ENCODE measurements at regions not wholly inside any gene's neighbourhood (a gene's known extent, or its start where the extent isn't known, plus 50 kb on each side); places are given as distances from the start of the nearest gene placed in this dataset.

DNA sequence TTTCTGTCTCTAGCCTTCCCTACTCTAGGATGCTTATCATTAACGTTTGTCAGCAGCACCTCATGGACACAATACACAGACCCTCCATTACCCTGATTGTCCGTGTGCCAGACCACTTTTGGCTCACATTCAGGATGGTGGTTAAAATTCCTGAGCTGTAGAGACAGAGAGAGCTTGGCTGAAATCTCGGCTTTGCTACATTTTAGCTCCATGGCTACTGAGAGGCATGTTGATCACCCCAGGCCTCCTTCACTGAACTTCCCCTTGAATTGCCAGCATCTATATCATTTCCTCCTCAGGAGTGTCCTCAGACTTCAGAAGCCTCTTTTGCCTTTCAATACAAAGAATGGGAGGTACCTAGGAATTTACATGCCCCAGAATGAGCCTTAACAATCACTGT is 104.7 kb upstream of the ISL1 start:
- Histone ChIP-seq H3K27me3 (replicated peaks in 1 of 4; ENCODE audit: control insufficient read depth in 3 of 4, extremely low read depth in 1 of 4, insufficient read depth in 3 of 4, low read length in 3 of 4) (no peaks in the 10 kb centered on the region), H2BK15ac (ENCODE audit: low read length) (peak overlapping the region; percentile 75; the same call in 1 of the 2 replicates), H3K9me3 (ENCODE audit: insufficient read depth in 2 of 2, low read depth in 1 of 2, low read length in 1 of 2) (no peaks in the 10 kb centered on the region), H3K23ac (ENCODE audit: insufficient read length) (no peak overlapping the region), H3K18ac (ENCODE audit: extremely low read depth, low read length) (peak overlapping the region; percentile 89), H3K4me3 (ENCODE audit: extremely low read depth in 1 of 4, insufficient read depth in 2 of 4, low read depth in 3 of 4, low read length in 4 of 4) (no peak overlapping the region), H4K91ac (replicated peaks; ENCODE audit: insufficient read length, low read length) (no peak overlapping the region), H3K79me1 (ENCODE audit: low read depth, low read length) (no peaks in the 10 kb centered on the region), H2BK20ac (ENCODE audit: low read length) (peak overlapping the region; percentile 92), H3K79me2 (ENCODE audit: control insufficient read depth in 1 of 2, insufficient read depth in 2 of 2, low read length in 2 of 2) (no peaks in the 10 kb centered on the region), H3K4me1 (replicated peaks in 1 of 4; ENCODE audit: control insufficient read depth in 3 of 4, insufficient read depth in 4 of 4, low read length in 3 of 4) (peaks cover 0 to 10% (median 6%) of the 10 kb centered on the region in 4 experiments; a peak in 3 of 7 replicates), H4K20me1 (replicated peaks in 1 of 2; ENCODE audit: control insufficient read depth in 1 of 2, insufficient read depth in 2 of 2, low read length in 2 of 2) (no peaks in the 10 kb centered on the region), H4K8ac (ENCODE audit: extremely low read depth, insufficient read depth, low read length) (no peak overlapping the region), H3K14ac (ENCODE audit: insufficient read length) (no peak overlapping the region), H3K36me3 (ENCODE audit: control insufficient read depth in 2 of 4, insufficient read depth in 4 of 4, low read length in 3 of 4) (no peaks in the 10 kb centered on the region), H3K56ac (replicated peaks; ENCODE audit: insufficient read length, low read depth, low read length) (no peak overlapping the region), H3K4me2 (ENCODE audit: insufficient read depth in 1 of 2, low read depth in 2 of 2, low read length in 2 of 2) (peak overlapping the region; percentile 22 to 31; a peak in 2 of 4 replicates), H3K4ac (replicated peaks; ENCODE audit: insufficient read length, low read depth, low read length) (no peak overlapping the region), H3K9ac (replicated peaks in 1 of 4; ENCODE audit: extremely low read depth in 1 of 4, low read depth in 3 of 4, low read length in 3 of 4) (no peak overlapping the region; a peak in 1 of 7 replicates), H3K23me2 (ENCODE audit: low read depth, low read length) (no peaks in the 10 kb centered on the region), H4K5ac (ENCODE audit: insufficient read length, low read depth, low read length) (no peak overlapping the region), H2BK5ac (ENCODE audit: low read depth, low read length) (peak overlapping the region; percentile 79; the same call in 1 of the 2 replicates), H3K27ac (ENCODE audit: low read depth, low read length) (0 out of 2 replicates have a peak overlapping the region, but pooled peaks have one; percentile 48), H2AFZ (ENCODE audit: low read length) (peak overlapping the region; percentile 60), H2BK120ac (replicated peaks; ENCODE audit: low read depth, low read length) (peak overlapping the region; percentile 91), H2BK12ac (ENCODE audit: low read depth, low read length) (peak overlapping the region; percentile 82; the same call in 1 of the 2 replicates), H2AK5ac (ENCODE audit: low read depth, low read length) (peak overlapping the region; percentile 67)
- 69% methylated on average over 3 of the region's 3 CpGs; no CpG with 5 or more reads in 1 of the 2 experiments for whole genome bisulfite sequencing, 2 experiments (ENCODE audit: extremely low coverage in 1 of 2, insufficient coverage in 1 of 2, insufficient read length in 1 of 2, insufficient replicate concordance in 2 of 2, low coverage in 1 of 2, low lambda C conversion rate in 2 of 2, missing lambda C conversion rate in 1 of 2)
- POLR2A ChIA-PET (ENCODE audit: partially characterized antibody), result no interaction called here
- CTCF ChIA-PET (ENCODE audit: partially characterized antibody), result no interaction called here
- FAIRE-seq, result no peak
- peak in 1 of 2 experiments; percentile 13 for DNase-seq (ENCODE audit: low read depth in 1 of 2, low spot score in 2 of 2)
- TF ChIP-seq TCF12 (IDR thresholded peaks at IDR 0.05; ENCODE audit: low read depth, low read length), result no peak
- TF ChIP-seq CTBP2 (IDR thresholded peaks at IDR 0.05; ENCODE audit: borderline replicate concordance, insufficient read depth, insufficient read length, low read length), result no peak
- TF ChIP-seq RXRA (IDR thresholded peaks at IDR 0.05; ENCODE audit: insufficient read depth, low read depth, low read length), result no peak
- TF ChIP-seq TEAD4 (IDR thresholded peaks at IDR 0.05; ENCODE audit: low read depth, low read length), result no peak
- TF ChIP-seq TBP (IDR thresholded peaks at IDR 0.05; ENCODE audit: low read depth, low read length), result no peak
- TF ChIP-seq POLR2AphosphoS5 (IDR thresholded peaks at IDR 0.05; ENCODE audit: low read depth, low read length), result no peak
- TF ChIP-seq TAF1 (IDR thresholded peaks at IDR 0.05; ENCODE audit: low read depth, low read length), result no peak
- TF ChIP-seq YY1 (IDR thresholded peaks at IDR 0.05; ENCODE audit: low read depth, low read length), result no peak
- TF ChIP-seq, protein P1, sequence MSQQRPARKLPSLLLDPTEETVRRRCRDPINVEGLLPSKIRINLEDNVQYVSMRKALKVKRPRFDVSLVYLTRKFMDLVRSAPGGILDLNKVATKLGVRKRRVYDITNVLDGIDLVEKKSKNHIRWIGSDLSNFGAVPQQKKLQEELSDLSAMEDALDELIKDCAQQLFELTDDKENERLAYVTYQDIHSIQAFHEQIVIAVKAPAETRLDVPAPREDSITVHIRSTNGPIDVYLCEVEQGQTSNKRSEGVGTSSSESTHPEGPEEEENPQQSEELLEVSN (IDR thresholded peaks at IDR 0.05), result no peak
- TF ChIP-seq CHD1 (IDR thresholded peaks at IDR 0.05; ENCODE audit: low read depth, low read length), result no peak
- no peak for TF ChIP-seq SUZ12 (IDR thresholded peaks at IDR 0.05; ENCODE audit: low read length)
- no peak for TF ChIP-seq SIRT6 (IDR thresholded peaks at IDR 0.05; ENCODE audit: low read length)
- TF ChIP-seq, protein P2, sequence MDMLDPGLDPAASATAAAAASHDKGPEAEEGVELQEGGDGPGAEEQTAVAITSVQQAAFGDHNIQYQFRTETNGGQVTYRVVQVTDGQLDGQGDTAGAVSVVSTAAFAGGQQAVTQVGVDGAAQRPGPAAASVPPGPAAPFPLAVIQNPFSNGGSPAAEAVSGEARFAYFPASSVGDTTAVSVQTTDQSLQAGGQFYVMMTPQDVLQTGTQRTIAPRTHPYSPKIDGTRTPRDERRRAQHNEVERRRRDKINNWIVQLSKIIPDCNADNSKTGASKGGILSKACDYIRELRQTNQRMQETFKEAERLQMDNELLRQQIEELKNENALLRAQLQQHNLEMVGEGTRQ (IDR thresholded peaks at IDR 0.05; ENCODE audit: low read length), result no peak
- no peak for TF ChIP-seq NRF1 (IDR thresholded peaks at IDR 0.05; ENCODE audit: low read depth, low read length)

Data from H1 (cell line).